HEK293 (cell line): ENCODE measurements at regions not wholly inside any gene's neighbourhood (a gene's known extent, or its start where the extent isn't known, plus 50 kb on each side); places are given as distances from the start of the nearest gene placed in this dataset.

Experiments used
- ZNF274 ChIP-seq, 2 experiments: fragments of 200-500 bp in 1 of 2; fragments of 450-650 bp in 1 of 2; sonication (Bioruptor generic) in 1 of 2; formaldehyde crosslinking in 1 of 2; IDR thresholded peaks; 2 replicates each; pipeline versions ENCODE4 v1.5.1 to v1.6.1; 2014 to 2016; ENCODE audit warnings: borderline replicate concordance in 1 of 2, inconsistent platforms in 1 of 2, low read length in 1 of 2, missing biosample characterization in 1 of 2, missing genetic modification characterization in 1 of 2
- ZNF548 ChIP-seq: fragments of 450-650 bp; formaldehyde crosslinking; IDR thresholded peaks from 2 replicates; pipeline ENCODE4 v1.5.1; 2016; ENCODE audit warnings: missing biosample characterization, missing genetic modification characterization
- ZNF776 ChIP-seq: fragments of 450-650 bp; formaldehyde crosslinking; IDR thresholded peaks from 2 replicates; pipeline ENCODE4 v1.5.0; 2017; ENCODE audit warnings: missing biosample characterization, missing genetic modification characterization, borderline replicate concordance
- TF ChIP-seq, protein P1 (sequence below): fragments of 450-650 bp; formaldehyde crosslinking; IDR thresholded peaks from 2 replicates; pipeline ENCODE4 v1.5.1; 2016; ENCODE audit warnings: missing biosample characterization, missing genetic modification characterization
- TF ChIP-seq, protein P2 (sequence below): fragments of 450-650 bp; formaldehyde crosslinking; IDR thresholded peaks from 2 replicates; pipeline ENCODE4 v1.5.1; 2016; ENCODE audit warnings: missing biosample characterization, missing genetic modification characterization

DNA sequence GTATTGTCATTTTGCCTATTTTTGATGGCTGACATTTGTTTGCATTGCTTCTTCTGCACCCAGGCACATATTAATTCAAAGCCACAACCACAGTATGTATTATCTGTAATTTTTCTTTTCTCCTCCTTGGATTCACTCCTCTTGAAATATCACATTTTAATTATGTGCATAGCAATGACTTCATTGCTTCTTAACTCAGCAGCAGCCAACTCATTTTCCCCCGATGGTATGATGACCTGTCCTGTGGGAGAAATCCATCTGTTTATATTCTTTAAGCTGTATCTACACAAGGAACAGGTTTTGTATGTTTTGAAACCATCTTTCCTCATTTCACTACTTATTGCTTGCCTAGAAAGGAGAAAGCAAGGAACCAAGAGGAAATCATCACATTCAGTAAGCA lies 588.8 kb downstream of the INHBA start:
- TF ChIP-seq ZNF274 (IDR thresholded peaks at IDR 0.05; ENCODE audit: low read length) (no peak), ZNF274 (tag by site-specific recombination; IDR thresholded peaks at IDR 0.05; ENCODE audit: borderline replicate concordance) (no peak), ZNF548 (tag by site-specific recombination) (no peak), ZNF776 (no peak)
- TF ChIP-seq, protein P1, sequence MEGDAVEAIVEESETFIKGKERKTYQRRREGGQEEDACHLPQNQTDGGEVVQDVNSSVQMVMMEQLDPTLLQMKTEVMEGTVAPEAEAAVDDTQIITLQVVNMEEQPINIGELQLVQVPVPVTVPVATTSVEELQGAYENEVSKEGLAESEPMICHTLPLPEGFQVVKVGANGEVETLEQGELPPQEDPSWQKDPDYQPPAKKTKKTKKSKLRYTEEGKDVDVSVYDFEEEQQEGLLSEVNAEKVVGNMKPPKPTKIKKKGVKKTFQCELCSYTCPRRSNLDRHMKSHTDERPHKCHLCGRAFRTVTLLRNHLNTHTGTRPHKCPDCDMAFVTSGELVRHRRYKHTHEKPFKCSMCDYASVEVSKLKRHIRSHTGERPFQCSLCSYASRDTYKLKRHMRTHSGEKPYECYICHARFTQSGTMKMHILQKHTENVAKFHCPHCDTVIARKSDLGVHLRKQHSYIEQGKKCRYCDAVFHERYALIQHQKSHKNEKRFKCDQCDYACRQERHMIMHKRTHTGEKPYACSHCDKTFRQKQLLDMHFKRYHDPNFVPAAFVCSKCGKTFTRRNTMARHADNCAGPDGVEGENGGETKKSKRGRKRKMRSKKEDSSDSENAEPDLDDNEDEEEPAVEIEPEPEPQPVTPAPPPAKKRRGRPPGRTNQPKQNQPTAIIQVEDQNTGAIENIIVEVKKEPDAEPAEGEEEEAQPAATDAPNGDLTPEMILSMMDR (tag by site-specific recombination) = no peak
- TF ChIP-seq, protein P2, sequence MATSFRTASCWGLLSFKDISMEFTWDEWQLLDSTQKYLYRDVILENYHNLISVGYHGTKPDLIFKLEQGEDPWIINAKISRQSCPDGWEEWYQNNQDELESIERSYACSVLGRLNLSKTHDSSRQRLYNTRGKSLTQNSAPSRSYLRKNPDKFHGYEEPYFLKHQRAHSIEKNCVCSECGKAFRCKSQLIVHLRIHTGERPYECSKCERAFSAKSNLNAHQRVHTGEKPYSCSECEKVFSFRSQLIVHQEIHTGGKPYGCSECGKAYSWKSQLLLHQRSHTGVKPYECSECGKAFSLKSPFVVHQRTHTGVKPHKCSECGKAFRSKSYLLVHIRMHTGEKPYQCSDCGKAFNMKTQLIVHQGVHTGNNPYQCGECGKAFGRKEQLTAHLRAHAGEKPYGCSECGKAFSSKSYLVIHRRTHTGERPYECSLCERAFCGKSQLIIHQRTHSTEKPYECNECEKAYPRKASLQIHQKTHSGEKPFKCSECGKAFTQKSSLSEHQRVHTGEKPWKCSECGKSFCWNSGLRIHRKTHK (tag by site-specific recombination) = no peak
